Upper lobe of left lung (tissue), 4 donors: ENCODE measurements at regions not wholly inside any gene's neighbourhood (a gene's known extent, or its start where the extent isn't known, plus 50 kb on each side); places are given as distances from the start of the nearest gene placed in this dataset.

Experiments used
- CTCF ChIP-seq, 6 experiments: fragments of 450-650 bp in 4 of 6; fragments of 200-600 bp in 2 of 6; sonication (generic) in 2 of 6; IDR thresholded peaks; one replicate each; pipeline ENCODE4 v1.5.1; 2016 to 2019; ENCODE audit warnings: antibody characterized with exemption in 6 of 6
- EP300 ChIP-seq, 4 donors: sonication (generic); formaldehyde crosslinking; IDR thresholded peaks; one replicate each; pipeline ENCODE4 v1.5.1; 2017; ENCODE audit warnings: antibody characterized with exemption in 4 of 4, control low read depth in 2 of 4
- POLR2A ChIP-seq, 4 donors: fragments of 450-650 bp; IDR thresholded peaks; one replicate each; pipeline ENCODE4 v1.5.1; 2016 to 2017; ENCODE audit warnings: antibody characterized with exemption in 4 of 4, mild to moderate bottlenecking in 2 of 4
- POLR2AphosphoS5 ChIP-seq, 2 donors: sonication (generic); formaldehyde crosslinking; IDR thresholded peaks; one replicate each; pipeline ENCODE4 v1.5.1; 2017; ENCODE audit warnings: antibody characterized with exemption in 2 of 2

DNA sequence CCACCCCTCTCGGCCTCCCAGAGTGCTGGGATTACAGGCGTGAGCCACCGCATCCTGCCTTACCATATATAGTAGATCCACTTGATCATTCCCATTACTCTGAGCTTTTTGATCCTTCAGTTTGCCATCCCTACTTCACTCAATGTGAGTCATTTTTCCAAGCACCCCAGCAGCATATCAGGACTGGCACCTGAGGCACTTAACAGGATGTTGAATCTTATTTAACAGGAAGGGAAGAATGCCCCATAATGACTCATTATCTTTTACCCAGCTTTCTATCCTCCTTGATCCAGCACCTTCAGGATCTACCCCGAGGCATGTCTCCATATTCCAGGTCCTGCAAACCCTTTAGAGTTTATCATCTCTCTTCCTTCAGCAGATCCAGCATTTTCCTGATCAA lies 84.9 kb upstream of the CMKLR1 start:
- TF ChIP-seq CTCF (IDR thresholded peaks at IDR 0.05) (no peak), POLR2AphosphoS5 (IDR thresholded peaks at IDR 0.05) (no peak), POLR2A (IDR thresholded peaks at IDR 0.05) (no peak), EP300 (IDR thresholded peaks at IDR 0.05) (no peak)
